ENCODE measurements at regions not wholly inside any gene's neighbourhood (a gene's known extent, or its start where the extent isn't known, plus 50 kb on each side); places are given as distances from the start of the nearest gene placed in this dataset.

- TF ChIP-seq POLR2AphosphoS5 (IDR thresholded peaks at IDR 0.05; ENCODE audit: low read depth, low read length) (no peak), PAX5 (IDR thresholded peaks at IDR 0.05; ENCODE audit: insufficient read depth, low read length, severe bottlenecking) (no peak), POLR2A (IDR thresholded peaks at IDR 0.05; ENCODE audit: low read depth, low read length) (no peak)
Measured at GRCh38 chr14:66046035-66046434, 440.1 kb upstream of the CCDC196 start.

Measured in GM12891 (cell line).